SK-N-SH treated with all-trans-retinoic acid at 6 μM for 48 hours (cell line): ENCODE measurements at regions not wholly inside any gene's neighbourhood (a gene's known extent, or its start where the extent isn't known, plus 50 kb on each side); places are given as distances from the start of the nearest gene placed in this dataset.

Experiments used
- ATAC-seq: fragments of 200-7000 bp; cut with Tn5 transposase; 3 replicates; pipeline ENCODE4 v1.9.1; 2020; ENCODE audit warnings: mild to moderate bottlenecking, moderate library complexity
- BACH2 ChIP-seq: fragments of 250-450 bp; sonication (Bioruptor Pico); IDR thresholded peaks from 2 replicates; pipeline ENCODE4 v1.9.0; 2021; ENCODE audit warnings: mild to moderate bottlenecking, borderline replicate concordance
- CSDC2 ChIP-seq: fragments of 250-450 bp; sonication (Bioruptor Pico); IDR thresholded peaks from 2 replicates; pipeline ENCODE4 v1.5.0; 2020; ENCODE audit warnings: mild to moderate bottlenecking, moderate library complexity
- ESRRG ChIP-seq: fragments of 250-450 bp; sonication (Bioruptor Pico); IDR thresholded peaks from 2 replicates; pipeline ENCODE4 v1.6.1; 2021; ENCODE audit warnings: mild to moderate bottlenecking
- GLIS3 ChIP-seq: fragments of 250-450 bp; sonication (Bioruptor Pico); IDR thresholded peaks from 2 replicates; pipeline ENCODE4 v1.5.0; 2020; ENCODE audit warnings: mild to moderate bottlenecking, moderate library complexity
- ISL1 ChIP-seq: fragments of 250-450 bp; sonication (Bioruptor Pico); IDR thresholded peaks from 2 replicates; pipeline ENCODE4 v2.1.2; 2022; ENCODE audit warnings: mild to moderate bottlenecking, moderate library complexity
- OSR1 ChIP-seq: fragments of 250-450 bp; sonication (Bioruptor Pico); IDR thresholded peaks from 2 replicates; pipeline ENCODE4 v1.8.0; 2022; ENCODE audit warnings: moderate library complexity, mild to moderate bottlenecking, inconsistent platforms
- PPARA ChIP-seq: fragments of 250-450 bp; sonication (Bioruptor Pico); IDR thresholded peaks from 2 replicates; pipeline ENCODE4 v1.5.0; 2020; ENCODE audit warnings: mild to moderate bottlenecking, borderline replicate concordance
- RARB ChIP-seq: fragments of 250-450 bp; sonication (Bioruptor Pico); IDR thresholded peaks from 2 replicates; pipeline ENCODE4 v1.8.0; 2021; ENCODE audit warnings: mild to moderate bottlenecking, moderate library complexity
- SNAI2 ChIP-seq: fragments of 250-450 bp; sonication (Bioruptor Pico); IDR thresholded peaks from 2 replicates; pipeline ENCODE4 v1.5.0; 2020; ENCODE audit warnings: mild to moderate bottlenecking, moderate library complexity
- TCF4 ChIP-seq: fragments of 250-450 bp; sonication (Bioruptor Pico); IDR thresholded peaks from 2 replicates; pipeline ENCODE4 v1.8.0; 2021; ENCODE audit warnings: mild to moderate bottlenecking, moderate library complexity, borderline replicate concordance
- TOX ChIP-seq: fragments of 250-450 bp; sonication (Bioruptor Pico); IDR thresholded peaks from 2 replicates; pipeline ENCODE4 v1.8.0; 2021; ENCODE audit warnings: mild to moderate bottlenecking, moderate library complexity, borderline replicate concordance
- ZC3H10 ChIP-seq: fragments of 250-450 bp; sonication (Bioruptor Pico); IDR thresholded peaks from 2 replicates; pipeline ENCODE4 v1.5.1; 2021; ENCODE audit warnings: mild to moderate bottlenecking, moderate library complexity
- ZFP3 ChIP-seq: fragments of 250-450 bp; sonication (Bioruptor Pico); IDR thresholded peaks from 2 replicates; pipeline ENCODE4 v1.5.0; 2020; ENCODE audit warnings: mild to moderate bottlenecking, moderate library complexity
- ZFP30 ChIP-seq: fragments of 450-650 bp; formaldehyde crosslinking; IDR thresholded peaks from 2 replicates; pipeline ENCODE4 v1.5.0; 2022; ENCODE audit warnings: mild to moderate bottlenecking, moderate library complexity
- ZNF565 ChIP-seq: fragments of 450-650 bp; formaldehyde crosslinking; conservative IDR thresholded peaks from 2 replicates; pipeline ENCODE4 v1.5.0; 2020; ENCODE audit warnings: low read depth, mild to moderate bottlenecking, moderate library complexity
- ZNF70 ChIP-seq: fragments of 450-650 bp; formaldehyde crosslinking; IDR thresholded peaks from 2 replicates; pipeline ENCODE4 v1.5.0; 2020; ENCODE audit warnings: mild to moderate bottlenecking, moderate library complexity
- ZNF8 ChIP-seq: fragments of 450-650 bp; formaldehyde crosslinking; IDR thresholded peaks from 2 replicates; pipeline ENCODE4 v1.5.0; 2020; ENCODE audit warnings: mild to moderate bottlenecking, moderate library complexity
- TF ChIP-seq, protein P1 (sequence below): fragments of 250-450 bp; sonication (Bioruptor Pico); IDR thresholded peaks from 2 replicates; pipeline ENCODE4 v1.5.1; 2020; ENCODE audit warnings: low read depth, mild to moderate bottlenecking, moderate library complexity
- TF ChIP-seq, protein P2 (sequence below): fragments of 250-450 bp; sonication (Bioruptor Pico); IDR thresholded peaks from 2 replicates; pipeline ENCODE4 v1.5.0; 2020; ENCODE audit warnings: mild to moderate bottlenecking, moderate library complexity
- TF ChIP-seq, protein P3 (sequence below): fragments of 250-450 bp; sonication (Bioruptor Pico); IDR thresholded peaks from 2 replicates; pipeline ENCODE4 v1.8.0; 2021; ENCODE audit warnings: low read depth, mild to moderate bottlenecking, moderate library complexity, borderline replicate concordance
- TF ChIP-seq, protein P4 (sequence below): fragments of 250-450 bp; sonication (Bioruptor Pico); IDR thresholded peaks from 2 replicates; pipeline ENCODE4 v1.8.0; 2020; ENCODE audit warnings: mild to moderate bottlenecking, moderate library complexity, borderline replicate concordance
- TF ChIP-seq, protein P5 (sequence below): fragments of 250-450 bp; sonication (Bioruptor Pico); IDR thresholded peaks from 2 replicates; pipeline ENCODE4 v1.5.1; 2021; ENCODE audit warnings: mild to moderate bottlenecking, moderate library complexity

DNA sequence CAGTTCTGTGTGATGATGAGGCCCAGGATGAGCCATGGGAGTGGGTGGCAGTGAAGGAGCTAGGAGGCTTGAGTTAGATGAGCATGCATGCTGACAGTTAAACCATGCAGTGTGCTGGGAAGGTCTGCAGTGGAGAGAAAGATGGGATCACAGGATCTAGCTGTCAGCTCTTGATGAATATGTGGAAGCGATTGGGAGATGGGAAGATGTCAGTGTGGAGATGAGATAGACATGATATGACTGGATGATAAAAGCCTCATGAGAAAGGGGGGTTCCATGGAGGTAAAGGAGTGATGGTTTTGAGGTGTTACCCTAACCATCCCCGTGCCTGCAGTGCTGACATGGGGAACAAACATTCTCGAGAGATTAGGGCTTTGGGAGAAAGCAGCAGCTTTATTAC lies 165.0 kb upstream of the CTBP2 start:
- TF ChIP-seq OSR1 (CRISPR knock-in tag) (no peak), ZNF70 (CRISPR knock-in tag) (no peak), ZFP3 (CRISPR knock-in tag) (no peak), ZFP30 (CRISPR knock-in tag) (no peak), TCF4 (CRISPR knock-in tag) (no peak), GLIS3 (no peak), TOX (CRISPR knock-in tag) (no peak), CSDC2 (CRISPR knock-in tag) (no peak), RARB (no peak), ESRRG (CRISPR knock-in tag) (no peak), ISL1 (CRISPR knock-in tag) (no peak), ZNF8 (CRISPR knock-in tag) (no peak), PPARA (CRISPR knock-in tag) (no peak)
- TF ChIP-seq, protein P1, sequence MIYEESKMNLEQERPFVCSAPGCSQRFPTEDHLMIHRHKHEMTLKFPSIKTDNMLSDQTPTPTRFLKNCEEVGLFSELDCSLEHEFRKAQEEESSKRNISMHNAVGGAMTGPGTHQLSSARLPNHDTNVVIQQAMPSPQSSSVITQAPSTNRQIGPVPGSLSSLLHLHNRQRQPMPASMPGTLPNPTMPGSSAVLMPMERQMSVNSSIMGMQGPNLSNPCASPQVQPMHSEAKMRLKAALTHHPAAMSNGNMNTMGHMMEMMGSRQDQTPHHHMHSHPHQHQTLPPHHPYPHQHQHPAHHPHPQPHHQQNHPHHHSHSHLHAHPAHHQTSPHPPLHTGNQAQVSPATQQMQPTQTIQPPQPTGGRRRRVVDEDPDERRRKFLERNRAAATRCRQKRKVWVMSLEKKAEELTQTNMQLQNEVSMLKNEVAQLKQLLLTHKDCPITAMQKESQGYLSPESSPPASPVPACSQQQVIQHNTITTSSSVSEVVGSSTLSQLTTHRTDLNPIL, result no peak
- TF ChIP-seq, protein P2, sequence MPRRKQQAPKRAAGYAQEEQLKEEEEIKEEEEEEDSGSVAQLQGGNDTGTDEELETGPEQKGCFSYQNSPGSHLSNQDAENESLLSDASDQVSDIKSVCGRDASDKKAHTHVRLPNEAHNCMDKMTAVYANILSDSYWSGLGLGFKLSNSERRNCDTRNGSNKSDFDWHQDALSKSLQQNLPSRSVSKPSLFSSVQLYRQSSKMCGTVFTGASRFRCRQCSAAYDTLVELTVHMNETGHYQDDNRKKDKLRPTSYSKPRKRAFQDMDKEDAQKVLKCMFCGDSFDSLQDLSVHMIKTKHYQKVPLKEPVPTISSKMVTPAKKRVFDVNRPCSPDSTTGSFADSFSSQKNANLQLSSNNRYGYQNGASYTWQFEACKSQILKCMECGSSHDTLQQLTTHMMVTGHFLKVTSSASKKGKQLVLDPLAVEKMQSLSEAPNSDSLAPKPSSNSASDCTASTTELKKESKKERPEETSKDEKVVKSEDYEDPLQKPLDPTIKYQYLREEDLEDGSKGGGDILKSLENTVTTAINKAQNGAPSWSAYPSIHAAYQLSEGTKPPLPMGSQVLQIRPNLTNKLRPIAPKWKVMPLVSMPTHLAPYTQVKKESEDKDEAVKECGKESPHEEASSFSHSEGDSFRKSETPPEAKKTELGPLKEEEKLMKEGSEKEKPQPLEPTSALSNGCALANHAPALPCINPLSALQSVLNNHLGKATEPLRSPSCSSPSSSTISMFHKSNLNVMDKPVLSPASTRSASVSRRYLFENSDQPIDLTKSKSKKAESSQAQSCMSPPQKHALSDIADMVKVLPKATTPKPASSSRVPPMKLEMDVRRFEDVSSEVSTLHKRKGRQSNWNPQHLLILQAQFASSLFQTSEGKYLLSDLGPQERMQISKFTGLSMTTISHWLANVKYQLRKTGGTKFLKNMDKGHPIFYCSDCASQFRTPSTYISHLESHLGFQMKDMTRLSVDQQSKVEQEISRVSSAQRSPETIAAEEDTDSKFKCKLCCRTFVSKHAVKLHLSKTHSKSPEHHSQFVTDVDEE (CRISPR knock-in tag), result no peak
- no peak for ATAC-seq

DNA sequence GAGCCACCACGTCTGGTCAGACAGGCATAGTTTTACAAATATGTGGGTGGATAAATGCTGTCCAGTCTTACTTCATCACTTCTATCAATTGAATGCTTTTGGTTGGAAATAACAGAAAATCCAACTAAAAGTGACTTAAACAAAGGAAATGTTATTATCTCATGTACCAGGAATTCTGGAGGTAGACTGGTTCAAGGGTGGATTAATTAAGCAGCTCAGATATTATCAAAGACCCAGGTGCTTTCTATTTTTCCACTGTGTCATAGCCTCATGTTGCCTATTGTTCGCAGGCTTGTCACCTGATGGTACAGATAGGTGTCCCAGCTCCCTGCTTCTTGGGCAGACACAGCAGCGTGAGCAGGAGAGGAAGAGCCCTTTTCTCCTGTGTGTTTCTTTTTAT lies 156.1 kb upstream of the CTBP2 start:
- TF ChIP-seq ZNF8 (CRISPR knock-in tag), result no peak
- TF ChIP-seq ZC3H10 (CRISPR knock-in tag), result no peak
- TF ChIP-seq OSR1 (CRISPR knock-in tag), result no peak
- no peak for TF ChIP-seq SNAI2 (CRISPR knock-in tag)
- no peak for TF ChIP-seq TOX (CRISPR knock-in tag)
- TF ChIP-seq PPARA (CRISPR knock-in tag), result no peak
- TF ChIP-seq ESRRG (CRISPR knock-in tag), result no peak
- TF ChIP-seq, protein P3, sequence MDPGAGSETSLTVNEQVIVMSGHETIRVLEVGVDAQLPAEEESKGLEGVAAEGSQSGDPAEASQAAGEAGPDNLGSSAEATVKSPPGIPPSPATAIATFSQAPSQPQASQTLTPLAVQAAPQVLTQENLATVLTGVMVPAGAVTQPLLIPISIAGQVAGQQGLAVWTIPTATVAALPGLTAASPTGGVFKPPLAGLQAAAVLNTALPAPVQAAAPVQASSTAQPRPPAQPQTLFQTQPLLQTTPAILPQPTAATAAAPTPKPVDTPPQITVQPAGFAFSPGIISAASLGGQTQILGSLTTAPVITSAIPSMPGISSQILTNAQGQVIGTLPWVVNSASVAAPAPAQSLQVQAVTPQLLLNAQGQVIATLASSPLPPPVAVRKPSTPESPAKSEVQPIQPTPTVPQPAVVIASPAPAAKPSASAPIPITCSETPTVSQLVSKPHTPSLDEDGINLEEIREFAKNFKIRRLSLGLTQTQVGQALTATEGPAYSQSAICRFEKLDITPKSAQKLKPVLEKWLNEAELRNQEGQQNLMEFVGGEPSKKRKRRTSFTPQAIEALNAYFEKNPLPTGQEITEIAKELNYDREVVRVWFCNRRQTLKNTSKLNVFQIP (CRISPR knock-in tag), result no peak
- TF ChIP-seq, protein P1, result no peak
- TF ChIP-seq, protein P2 (CRISPR knock-in tag), result no peak
- no peak for TF ChIP-seq BACH2 (CRISPR knock-in tag)
- no peak for TF ChIP-seq ISL1 (CRISPR knock-in tag)
- no peak for TF ChIP-seq ZFP3 (CRISPR knock-in tag)
- TF ChIP-seq, all 23 proteins: peak for 0
- no peak for ATAC-seq

DNA sequence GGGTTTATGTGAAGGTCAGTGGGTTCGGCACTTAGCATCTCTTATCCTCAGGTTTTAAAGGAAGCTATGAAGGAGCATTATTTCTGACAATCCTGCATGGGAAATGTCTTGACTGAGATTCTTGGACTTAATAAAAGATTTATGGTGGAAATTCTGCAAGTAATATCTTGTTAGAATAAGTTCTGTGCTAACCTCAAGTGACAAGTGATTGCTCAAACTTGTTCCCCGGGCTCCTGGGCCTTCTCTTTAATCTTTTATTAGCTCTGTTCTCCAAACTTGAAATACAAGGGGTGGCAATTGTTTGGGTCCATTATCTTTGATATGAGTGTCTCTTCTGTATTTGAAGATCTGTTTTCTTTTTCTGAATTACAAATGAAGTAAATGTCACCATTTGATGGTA lies 140.6 kb upstream of the CTBP2 start:
- ATAC-seq, result no peak
- no peak for TF ChIP-seq PPARA (CRISPR knock-in tag)
- TF ChIP-seq ZNF8 (CRISPR knock-in tag), result no peak
- no peak for TF ChIP-seq ZNF565
- TF ChIP-seq ZFP30 (CRISPR knock-in tag), result no peak
- TF ChIP-seq GLIS3, result no peak
- no peak for TF ChIP-seq ZC3H10 (CRISPR knock-in tag)
- TF ChIP-seq, protein P4, sequence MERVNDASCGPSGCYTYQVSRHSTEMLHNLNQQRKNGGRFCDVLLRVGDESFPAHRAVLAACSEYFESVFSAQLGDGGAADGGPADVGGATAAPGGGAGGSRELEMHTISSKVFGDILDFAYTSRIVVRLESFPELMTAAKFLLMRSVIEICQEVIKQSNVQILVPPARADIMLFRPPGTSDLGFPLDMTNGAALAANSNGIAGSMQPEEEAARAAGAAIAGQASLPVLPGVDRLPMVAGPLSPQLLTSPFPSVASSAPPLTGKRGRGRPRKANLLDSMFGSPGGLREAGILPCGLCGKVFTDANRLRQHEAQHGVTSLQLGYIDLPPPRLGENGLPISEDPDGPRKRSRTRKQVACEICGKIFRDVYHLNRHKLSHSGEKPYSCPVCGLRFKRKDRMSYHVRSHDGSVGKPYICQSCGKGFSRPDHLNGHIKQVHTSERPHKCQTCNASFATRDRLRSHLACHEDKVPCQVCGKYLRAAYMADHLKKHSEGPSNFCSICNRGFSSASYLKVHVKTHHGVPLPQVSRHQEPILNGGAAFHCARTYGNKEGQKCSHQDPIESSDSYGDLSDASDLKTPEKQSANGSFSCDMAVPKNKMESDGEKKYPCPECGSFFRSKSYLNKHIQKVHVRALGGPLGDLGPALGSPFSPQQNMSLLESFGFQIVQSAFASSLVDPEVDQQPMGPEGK, result no peak
- no peak for TF ChIP-seq TOX (CRISPR knock-in tag)
- no peak for TF ChIP-seq CSDC2 (CRISPR knock-in tag)
- TF ChIP-seq TCF4 (CRISPR knock-in tag), result no peak
- TF ChIP-seq ISL1 (CRISPR knock-in tag), result no peak
- TF ChIP-seq ZNF70 (CRISPR knock-in tag), result no peak
- TF ChIP-seq, protein P5, sequence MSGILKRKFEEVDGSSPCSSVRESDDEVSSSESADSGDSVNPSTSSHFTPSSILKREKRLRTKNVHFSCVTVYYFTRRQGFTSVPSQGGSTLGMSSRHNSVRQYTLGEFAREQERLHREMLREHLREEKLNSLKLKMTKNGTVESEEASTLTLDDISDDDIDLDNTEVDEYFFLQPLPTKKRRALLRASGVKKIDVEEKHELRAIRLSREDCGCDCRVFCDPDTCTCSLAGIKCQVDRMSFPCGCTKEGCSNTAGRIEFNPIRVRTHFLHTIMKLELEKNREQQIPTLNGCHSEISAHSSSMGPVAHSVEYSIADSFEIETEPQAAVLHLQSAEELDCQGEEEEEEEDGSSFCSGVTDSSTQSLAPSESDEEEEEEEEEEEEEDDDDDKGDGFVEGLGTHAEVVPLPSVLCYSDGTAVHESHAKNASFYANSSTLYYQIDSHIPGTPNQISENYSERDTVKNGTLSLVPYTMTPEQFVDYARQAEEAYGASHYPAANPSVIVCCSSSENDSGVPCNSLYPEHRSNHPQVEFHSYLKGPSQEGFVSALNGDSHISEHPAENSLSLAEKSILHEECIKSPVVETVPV, result no peak
